ENCODE measurements at regions not wholly inside any gene's neighbourhood (a gene's known extent, or its start where the extent isn't known, plus 50 kb on each side); places are given as distances from the start of the nearest gene placed in this dataset.

DNA sequence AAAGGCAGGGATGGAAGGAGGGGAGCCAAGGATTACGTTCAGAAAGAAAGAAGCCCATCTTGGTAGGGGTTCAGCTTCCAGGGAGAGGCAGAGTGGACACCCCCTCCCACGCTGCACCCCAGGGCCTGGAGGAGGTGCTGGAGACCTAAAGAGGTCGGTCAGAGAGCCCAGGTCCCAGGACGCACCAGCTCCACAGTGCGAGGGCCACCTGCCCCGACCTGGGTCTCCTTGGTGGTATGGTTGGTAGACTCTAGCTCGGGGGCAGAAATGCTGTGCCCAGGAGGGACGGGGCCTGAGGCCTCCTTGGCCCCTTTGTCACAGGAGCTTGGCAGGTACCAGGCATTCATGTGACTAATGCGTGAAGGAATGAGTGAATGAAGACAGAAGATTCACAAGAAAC lies 87.1 kb upstream of the RAB6C start:
- Histone ChIP-seq H3K9ac (no peak overlapping the region), H3K36me3 (ENCODE audit: control insufficient read depth, insufficient read depth, low read length) (no peaks in the 10 kb centered on the region), H3K79me2 (no peaks in the 10 kb centered on the region), H2AFZ (no peak overlapping the region), H3K4me2 (ENCODE audit: low read length) (no peak overlapping the region), H3K4me1 (no peaks in the 10 kb centered on the region), H3K9me3 (ENCODE audit: control insufficient read depth, low read length) (no peaks in the 10 kb centered on the region), H3K27me3 (ENCODE audit: control insufficient read depth, insufficient read depth, low read length) (no peaks in the 10 kb centered on the region), H3K4me3 (ENCODE audit: low read depth, low read length) (no peak overlapping the region), H3K27ac (no peak overlapping the region)
- TF ChIP-seq, protein P1, sequence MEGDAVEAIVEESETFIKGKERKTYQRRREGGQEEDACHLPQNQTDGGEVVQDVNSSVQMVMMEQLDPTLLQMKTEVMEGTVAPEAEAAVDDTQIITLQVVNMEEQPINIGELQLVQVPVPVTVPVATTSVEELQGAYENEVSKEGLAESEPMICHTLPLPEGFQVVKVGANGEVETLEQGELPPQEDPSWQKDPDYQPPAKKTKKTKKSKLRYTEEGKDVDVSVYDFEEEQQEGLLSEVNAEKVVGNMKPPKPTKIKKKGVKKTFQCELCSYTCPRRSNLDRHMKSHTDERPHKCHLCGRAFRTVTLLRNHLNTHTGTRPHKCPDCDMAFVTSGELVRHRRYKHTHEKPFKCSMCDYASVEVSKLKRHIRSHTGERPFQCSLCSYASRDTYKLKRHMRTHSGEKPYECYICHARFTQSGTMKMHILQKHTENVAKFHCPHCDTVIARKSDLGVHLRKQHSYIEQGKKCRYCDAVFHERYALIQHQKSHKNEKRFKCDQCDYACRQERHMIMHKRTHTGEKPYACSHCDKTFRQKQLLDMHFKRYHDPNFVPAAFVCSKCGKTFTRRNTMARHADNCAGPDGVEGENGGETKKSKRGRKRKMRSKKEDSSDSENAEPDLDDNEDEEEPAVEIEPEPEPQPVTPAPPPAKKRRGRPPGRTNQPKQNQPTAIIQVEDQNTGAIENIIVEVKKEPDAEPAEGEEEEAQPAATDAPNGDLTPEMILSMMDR (IDR thresholded peaks at IDR 0.05) = no peak

DNA sequence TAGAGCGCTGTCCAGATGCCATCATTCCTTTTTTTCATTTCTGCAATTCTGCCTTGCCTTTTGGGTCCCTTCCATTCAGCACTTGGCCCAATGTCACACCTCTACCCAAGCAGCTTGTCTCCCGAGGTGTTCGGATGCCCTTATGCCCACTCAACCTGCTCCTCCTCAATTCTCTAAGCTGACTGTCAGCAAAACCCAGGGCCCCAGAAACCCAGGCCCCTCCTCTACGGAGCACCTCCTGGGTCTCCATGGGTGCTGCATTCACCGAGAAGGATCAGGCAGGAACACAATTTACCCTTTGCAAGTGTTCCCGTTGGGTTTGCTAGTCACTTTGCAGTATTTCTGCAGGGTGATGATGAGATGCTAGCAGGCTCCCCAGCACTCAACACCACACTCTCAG lies 86.7 kb upstream of the RAB6C start:
- H3K79me2 ChIP-seq = no peaks in the 10 kb centered on the region
- TF ChIP-seq, protein P1 (IDR thresholded peaks at IDR 0.05) = no peak
- H3K4me1 ChIP-seq = no peaks in the 10 kb centered on the region
- no peak overlapping the region for H3K4me2 ChIP-seq (ENCODE audit: low read length)
- no peaks in the 10 kb centered on the region for H3K27me3 ChIP-seq (ENCODE audit: control insufficient read depth, insufficient read depth, low read length)
- H3K36me3 ChIP-seq (ENCODE audit: control insufficient read depth, insufficient read depth, low read length) = no peaks in the 10 kb centered on the region
- H3K9ac ChIP-seq = no peak overlapping the region
- no peak overlapping the region for H3K4me3 ChIP-seq (ENCODE audit: low read depth, low read length)
- no peak overlapping the region for H3K27ac ChIP-seq
- H2AFZ ChIP-seq = no peak overlapping the region
- H3K9me3 ChIP-seq (ENCODE audit: control insufficient read depth, low read length) = no peaks in the 10 kb centered on the region

DNA sequence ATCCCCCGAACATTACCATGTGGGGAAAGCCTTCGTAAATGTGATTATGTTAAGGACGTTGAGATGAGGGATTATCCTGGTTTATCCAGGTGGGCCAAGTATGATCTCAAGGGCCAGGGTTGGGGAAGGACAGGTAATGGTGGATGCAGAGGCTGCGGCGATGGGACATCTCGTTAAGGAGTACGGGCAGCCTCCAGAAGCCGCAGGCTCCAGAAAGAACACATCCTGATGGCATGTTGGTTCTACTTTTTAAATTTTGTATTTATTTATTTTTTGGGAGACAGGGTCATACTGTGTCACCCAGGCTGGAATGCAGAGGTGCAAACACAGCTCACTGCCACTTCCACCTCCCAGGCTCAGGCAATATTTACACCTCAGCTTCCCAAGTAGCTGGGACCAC lies 86.2 kb upstream of the RAB6C start:
- TF ChIP-seq, protein P1 (IDR thresholded peaks at IDR 0.05) = no peak
- no peaks in the 10 kb centered on the region for H3K4me1 ChIP-seq
- H3K27ac ChIP-seq = no peak overlapping the region
- no peak overlapping the region for H2AFZ ChIP-seq
- no peak overlapping the region for H3K4me3 ChIP-seq (ENCODE audit: low read depth, low read length)
- no peaks in the 10 kb centered on the region for H3K36me3 ChIP-seq (ENCODE audit: control insufficient read depth, insufficient read depth, low read length)
- H3K4me2 ChIP-seq (ENCODE audit: low read length) = no peak overlapping the region
- no peaks in the 10 kb centered on the region for H3K27me3 ChIP-seq (ENCODE audit: control insufficient read depth, insufficient read depth, low read length)
- no peaks in the 10 kb centered on the region for H3K9me3 ChIP-seq (ENCODE audit: control insufficient read depth, low read length)
- H3K79me2 ChIP-seq = no peaks in the 10 kb centered on the region
- no peak overlapping the region for H3K9ac ChIP-seq

DNA sequence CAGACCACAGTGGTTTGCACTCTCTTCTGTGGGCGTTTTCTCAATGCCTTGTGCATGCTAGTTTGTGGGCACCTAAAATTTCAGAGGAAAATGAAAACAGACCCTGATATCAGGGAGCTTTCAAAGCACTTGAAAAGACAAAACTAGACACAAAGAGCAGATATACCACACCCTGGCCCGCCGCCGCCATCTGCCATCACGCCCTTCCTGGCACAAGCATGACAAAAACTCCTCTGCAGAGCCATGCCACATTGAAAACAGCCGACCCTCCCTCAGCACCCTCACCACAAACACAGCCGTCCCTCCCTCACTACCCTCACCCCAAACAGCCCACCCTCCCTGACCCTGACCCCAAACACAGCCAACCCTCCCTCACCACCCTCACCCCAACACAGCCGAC lies 84.8 kb upstream of the RAB6C start:
- Histone ChIP-seq H2AFZ (no peak overlapping the region), H3K36me3 (ENCODE audit: control insufficient read depth, insufficient read depth, low read length) (no peaks in the 10 kb centered on the region), H3K4me3 (ENCODE audit: low read depth, low read length) (no peak overlapping the region), H3K27me3 (ENCODE audit: control insufficient read depth, insufficient read depth, low read length) (no peaks in the 10 kb centered on the region), H3K9me3 (ENCODE audit: control insufficient read depth, low read length) (no peaks in the 10 kb centered on the region), H3K27ac (no peak overlapping the region), H3K4me1 (no peaks in the 10 kb centered on the region), H3K9ac (no peak overlapping the region), H3K79me2 (no peaks in the 10 kb centered on the region), H3K4me2 (ENCODE audit: low read length) (no peak overlapping the region)
- TF ChIP-seq, protein P1 (IDR thresholded peaks at IDR 0.05) = no peak

DNA sequence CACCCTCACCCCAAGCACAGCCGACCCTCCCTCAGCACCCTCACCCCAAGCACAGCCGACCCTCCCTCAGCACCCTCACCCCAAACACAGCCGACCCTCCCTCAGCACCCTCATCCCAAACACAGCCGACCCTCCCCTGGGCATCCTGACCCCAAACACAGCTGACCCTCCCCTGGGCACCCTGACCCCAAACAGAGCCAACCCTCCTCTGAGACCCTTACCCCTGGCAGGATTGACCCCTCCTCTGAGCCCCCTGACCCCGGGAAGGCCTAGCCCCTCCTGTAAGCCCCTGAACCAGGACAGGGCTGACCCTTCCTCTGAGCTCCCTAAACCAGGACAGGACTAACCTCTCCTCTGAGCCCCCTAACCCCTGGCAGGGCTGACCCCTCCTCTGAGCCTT lies 84.4 kb upstream of the RAB6C start:
- Histone ChIP-seq H3K27ac (no peak overlapping the region), H3K4me1 (no peaks in the 10 kb centered on the region), H3K9ac (no peak overlapping the region), H3K27me3 (ENCODE audit: control insufficient read depth, insufficient read depth, low read length) (no peaks in the 10 kb centered on the region), H3K36me3 (ENCODE audit: control insufficient read depth, insufficient read depth, low read length) (no peaks in the 10 kb centered on the region), H2AFZ (no peak overlapping the region), H3K4me2 (ENCODE audit: low read length) (no peak overlapping the region), H3K79me2 (no peaks in the 10 kb centered on the region), H3K4me3 (ENCODE audit: low read depth, low read length) (no peak overlapping the region), H3K9me3 (ENCODE audit: control insufficient read depth, low read length) (no peaks in the 10 kb centered on the region)
- TF ChIP-seq, protein P1 (IDR thresholded peaks at IDR 0.05) = no peak

All from parathyroid adenoma (tissue), 2 donors.